ENCODE measurements at regions not wholly inside any gene's neighbourhood (a gene's known extent, or its start where the extent isn't known, plus 50 kb on each side); places are given as distances from the start of the nearest gene placed in this dataset.

GRCh38 chr2:75790814-75791467, 80.2 kb upstream of the GCFC2 start:
- no peak for DNase-seq

- DNase-seq = no peak
Measured at GRCh38 chr2:75790121-75790813, 79.6 kb upstream of the GCFC2 start.

GRCh38 chr2:75788902-75789301, 78.2 kb upstream of the GCFC2 start:
- no peak for DNase-seq

- DNase-seq = no peak
Measured at GRCh38 chr2:75788154-75788553, 77.4 kb upstream of the GCFC2 start.

- DNase-seq = no peak
Measured at GRCh38 chr2:75787532-75788132, 76.9 kb upstream of the GCFC2 start.

- no peak for DNase-seq
Measured at GRCh38 chr2:75775311-75775823, 64.7 kb upstream of the GCFC2 start.

- DNase-seq = no peak
Measured at GRCh38 chr2:75772908-75773630, 62.4 kb upstream of the GCFC2 start.

GRCh38 chr2:75765798-75766197, 55.1 kb upstream of the GCFC2 start:
- no peak for DNase-seq

- no peak for DNase-seq
Measured at GRCh38 chr2:75764611-75765010, 53.9 kb upstream of the GCFC2 start.
